ENCODE measurements at regions not wholly inside any gene's neighbourhood (a gene's known extent, or its start where the extent isn't known, plus 50 kb on each side); places are given as distances from the start of the nearest gene placed in this dataset.

GRCh38 chr10:42490368-42490767 lies 148.0 kb downstream of the ZNF33B start:
- DNase-seq (ENCODE audit: low read depth, low spot score) (no peak), FAIRE-seq (no peak)
- Histone ChIP-seq H3K4me3 (replicated peaks in 1 of 3; ENCODE audit: insufficient read depth in 1 of 3, low read depth in 1 of 3, low read length in 3 of 3) (no peak overlapping the region), H4K20me1 (replicated peaks; ENCODE audit: control insufficient read depth, extremely low read depth, insufficient read depth, low read length) (no peaks in the 10 kb centered on the region), H3K4me1 (ENCODE audit: control insufficient read depth, extremely low read depth, insufficient read depth, low read length) (no peaks in the 10 kb centered on the region), H3K9me3 (replicated peaks; ENCODE audit: control insufficient read depth, insufficient read depth, low read length) (peaks cover 2% of the 10 kb centered on the region), H3K27ac (ENCODE audit: insufficient read depth, low read depth, low read length) (no peak overlapping the region), H2AFZ (ENCODE audit: low read depth, low read length) (no peak overlapping the region), H3K9ac (replicated peaks; ENCODE audit: extremely low read depth, insufficient read depth, low read length) (no peak overlapping the region), H3K36me3 (ENCODE audit: control insufficient read depth in 2 of 2, extremely low read depth in 1 of 2, insufficient read depth in 2 of 2, low read length in 2 of 2) (no peaks in the 10 kb centered on the region), H3K4me2 (ENCODE audit: insufficient read depth, low read length) (no peak overlapping the region), H3K27me3 (ENCODE audit: control insufficient read depth in 2 of 2, insufficient read depth in 2 of 2, low read length in 2 of 2) (no peaks in the 10 kb centered on the region), H3K9me1 (replicated peaks; ENCODE audit: control insufficient read depth, extremely low read depth, insufficient read depth, low read length) (no peaks in the 10 kb centered on the region), H3K79me2 (ENCODE audit: control insufficient read depth, insufficient read depth, low read length) (no peaks in the 10 kb centered on the region)
- TF ChIP-seq, protein P1, sequence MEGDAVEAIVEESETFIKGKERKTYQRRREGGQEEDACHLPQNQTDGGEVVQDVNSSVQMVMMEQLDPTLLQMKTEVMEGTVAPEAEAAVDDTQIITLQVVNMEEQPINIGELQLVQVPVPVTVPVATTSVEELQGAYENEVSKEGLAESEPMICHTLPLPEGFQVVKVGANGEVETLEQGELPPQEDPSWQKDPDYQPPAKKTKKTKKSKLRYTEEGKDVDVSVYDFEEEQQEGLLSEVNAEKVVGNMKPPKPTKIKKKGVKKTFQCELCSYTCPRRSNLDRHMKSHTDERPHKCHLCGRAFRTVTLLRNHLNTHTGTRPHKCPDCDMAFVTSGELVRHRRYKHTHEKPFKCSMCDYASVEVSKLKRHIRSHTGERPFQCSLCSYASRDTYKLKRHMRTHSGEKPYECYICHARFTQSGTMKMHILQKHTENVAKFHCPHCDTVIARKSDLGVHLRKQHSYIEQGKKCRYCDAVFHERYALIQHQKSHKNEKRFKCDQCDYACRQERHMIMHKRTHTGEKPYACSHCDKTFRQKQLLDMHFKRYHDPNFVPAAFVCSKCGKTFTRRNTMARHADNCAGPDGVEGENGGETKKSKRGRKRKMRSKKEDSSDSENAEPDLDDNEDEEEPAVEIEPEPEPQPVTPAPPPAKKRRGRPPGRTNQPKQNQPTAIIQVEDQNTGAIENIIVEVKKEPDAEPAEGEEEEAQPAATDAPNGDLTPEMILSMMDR (IDR thresholded peaks at IDR 0.05; ENCODE audit: extremely low read depth in 1 of 2, insufficient read depth in 1 of 2, low read depth in 1 of 2, low read length in 2 of 2): no peak
- TF ChIP-seq FOS (IDR thresholded peaks at IDR 0.05; ENCODE audit: borderline replicate concordance, insufficient read depth, low read length) (no peak), EZH2 (IDR thresholded peaks at IDR 0.05; ENCODE audit: borderline replicate concordance, low read depth, low read length, severe bottlenecking) (no peak)
- ChIA-PET POLR2A (no interaction called here), CTCF (no interaction called here)
- no TSS peak for BruUV-seq (replicated peaks)
- intact Hi-C loops (cut with micrococcal nuclease): no loop called here
- dilution Hi-C loops (cut with MboI; ENCODE audit: extremely low pct_ligation_motif_present, low sequenced_read_pairs): no loop called here

DNA sequence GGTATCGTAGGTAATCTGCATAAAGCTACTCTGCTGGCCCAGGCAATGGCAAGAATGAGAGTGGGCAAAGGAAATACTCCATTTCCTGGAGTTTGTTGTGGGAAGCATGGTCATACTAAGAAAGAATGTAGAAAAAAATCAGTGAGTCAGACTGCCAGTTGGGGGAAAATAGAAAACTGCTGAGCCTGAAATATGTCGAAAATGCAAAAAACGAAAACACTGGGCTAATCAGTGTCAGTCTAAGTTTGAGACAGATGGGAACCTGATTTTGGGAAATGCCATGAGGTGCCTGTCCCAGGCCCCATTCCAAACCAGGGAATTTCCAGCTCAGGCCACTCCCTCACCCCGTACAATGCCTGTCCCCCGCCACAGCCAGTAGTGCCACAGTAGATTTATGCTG lies 150.0 kb downstream of the ZNF33B start:
- H3K79me2 ChIP-seq (ENCODE audit: control insufficient read depth, insufficient read depth, low read length): no peaks in the 10 kb centered on the region
- no peak overlapping the region for H3K4me2 ChIP-seq (ENCODE audit: insufficient read depth, low read length)
- intact Hi-C loops (cut with micrococcal nuclease): no loop called here
- no peaks in the 10 kb centered on the region for H3K36me3 ChIP-seq (ENCODE audit: control insufficient read depth in 2 of 2, extremely low read depth in 1 of 2, insufficient read depth in 2 of 2, low read length in 2 of 2)
- H3K9ac ChIP-seq (replicated peaks; ENCODE audit: extremely low read depth, insufficient read depth, low read length): no peak overlapping the region
- H3K27me3 ChIP-seq (ENCODE audit: control insufficient read depth in 2 of 2, insufficient read depth in 2 of 2, low read length in 2 of 2): no peaks in the 10 kb centered on the region
- H4K20me1 ChIP-seq (replicated peaks; ENCODE audit: control insufficient read depth, extremely low read depth, insufficient read depth, low read length): no peaks in the 10 kb centered on the region
- peaks cover 2% of the 10 kb centered on the region for H3K9me3 ChIP-seq (replicated peaks; ENCODE audit: control insufficient read depth, insufficient read depth, low read length)
- no peak overlapping the region for H3K27ac ChIP-seq (ENCODE audit: insufficient read depth, low read depth, low read length)
- dilution Hi-C loops (cut with MboI; ENCODE audit: extremely low pct_ligation_motif_present, low sequenced_read_pairs): no loop called here
- no peaks in the 10 kb centered on the region for H3K9me1 ChIP-seq (replicated peaks; ENCODE audit: control insufficient read depth, extremely low read depth, insufficient read depth, low read length)
- peak; percentile 72 for DNase-seq (ENCODE audit: low read depth, low spot score)
- no TSS peak for BruUV-seq (replicated peaks)
- POLR2A ChIA-PET: no interaction called here
- H3K4me1 ChIP-seq (ENCODE audit: control insufficient read depth, extremely low read depth, insufficient read depth, low read length): no peaks in the 10 kb centered on the region
- TF ChIP-seq JUN (IDR thresholded peaks at IDR 0.05; ENCODE audit: borderline replicate concordance, insufficient read depth, insufficient read length, low read depth): peak; percentile 38
- TF ChIP-seq FOS (IDR thresholded peaks at IDR 0.05; ENCODE audit: borderline replicate concordance, insufficient read depth, low read length): no peak
- CTCF ChIA-PET: no interaction called here
- FAIRE-seq: no peak
- no peak overlapping the region for H3K4me3 ChIP-seq (replicated peaks in 1 of 3; ENCODE audit: insufficient read depth in 1 of 3, low read depth in 1 of 3, low read length in 3 of 3)
- H2AFZ ChIP-seq (ENCODE audit: low read depth, low read length): no peak overlapping the region
